Embryonic facial prominence (tissue), 1 donor: ENCODE measurements at regions not wholly inside any gene's neighbourhood (a gene's known extent, or its start where the extent isn't known, plus 50 kb on each side); places are given as distances from the start of the nearest gene placed in this dataset.

Experiments
- DNase-seq: peaks from one replicate; pipeline ENCODE4 v3.0.0-alpha.2; 2016; ENCODE audit errors: extremely low spot score

DNA sequence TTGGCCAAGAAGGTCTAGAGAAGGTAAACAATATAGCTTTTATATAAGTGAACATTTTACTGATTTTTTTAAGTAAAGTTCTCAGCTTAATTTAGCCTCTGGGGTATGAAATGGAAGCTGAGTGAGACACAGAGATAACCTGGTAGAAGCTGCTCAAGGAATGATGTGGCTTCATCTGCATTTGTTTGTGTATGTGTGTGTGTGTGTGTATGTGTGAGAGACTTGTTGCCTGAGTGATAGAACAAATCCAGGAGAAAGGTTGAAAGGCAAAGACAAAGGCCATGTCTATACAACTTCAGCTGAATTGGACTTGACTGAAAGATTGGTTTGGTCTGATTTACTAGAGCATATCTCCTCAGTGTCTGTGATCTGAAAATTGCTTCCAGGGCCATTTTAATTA lies 63.6 kb downstream of the PCDH7 start:
- DNase-seq = no peak

DNA sequence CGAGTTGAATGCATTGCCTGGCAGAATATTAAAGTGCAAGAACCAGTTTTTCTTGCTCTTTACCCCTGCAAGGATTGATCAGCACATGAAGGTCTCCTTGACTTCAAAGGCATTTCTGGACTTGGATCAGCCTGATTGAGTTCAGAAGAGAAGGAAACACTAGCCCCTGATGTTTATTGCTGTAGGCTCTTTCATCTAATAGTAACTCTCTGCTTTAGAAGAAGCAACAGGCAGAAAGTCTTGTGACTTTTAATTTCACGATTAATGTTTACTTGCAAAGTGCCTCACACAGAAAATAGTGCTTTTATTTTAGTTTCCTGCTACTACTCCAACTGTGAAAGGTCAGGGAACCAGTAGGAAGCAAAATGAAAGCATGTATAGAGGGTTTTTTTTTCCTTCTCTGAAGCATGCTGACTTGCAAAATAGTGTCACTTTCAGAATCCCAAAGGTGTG lies 69.1 kb downstream of the PCDH7 start:
- DNase-seq = peak; percentile 14

DNA sequence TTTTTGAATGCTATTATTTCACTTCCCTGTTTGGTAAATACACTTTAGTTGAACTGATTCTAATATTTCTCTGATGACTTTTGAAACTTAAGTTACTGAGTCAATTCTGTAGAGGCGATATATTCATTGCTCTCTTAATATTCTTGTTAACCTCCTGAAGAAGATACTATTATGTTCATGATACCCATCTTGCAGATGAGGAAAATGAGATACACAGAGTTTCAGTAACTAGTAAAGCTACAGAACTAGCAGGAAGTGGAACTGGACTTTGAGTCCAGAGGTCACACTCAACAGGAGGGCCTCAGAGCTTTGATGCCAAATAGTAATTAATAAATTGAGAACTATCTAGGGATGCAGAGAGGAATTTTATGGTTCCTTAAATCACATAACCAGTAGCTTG lies 70.0 kb downstream of the PCDH7 start:
- DNase-seq = no peak

DNA sequence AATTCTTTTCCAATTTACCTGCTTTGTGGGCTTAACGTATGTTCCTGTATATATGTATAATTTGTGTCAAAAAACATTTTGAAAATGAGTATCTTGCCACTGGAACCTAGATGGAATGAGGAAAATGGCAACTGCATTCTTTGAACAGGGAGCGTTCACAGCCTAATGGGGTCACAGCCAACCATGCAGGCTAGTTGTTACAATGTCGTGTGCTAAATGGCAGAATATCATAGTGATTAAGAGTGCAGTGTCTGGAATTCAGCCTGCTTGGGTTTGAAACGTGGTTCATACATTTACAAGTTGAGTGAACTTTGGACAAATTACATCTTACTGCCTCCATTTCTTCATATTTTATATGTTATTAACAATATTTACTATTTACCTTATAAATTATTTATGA lies 70.8 kb downstream of the PCDH7 start:
- DNase-seq = no peak

DNA sequence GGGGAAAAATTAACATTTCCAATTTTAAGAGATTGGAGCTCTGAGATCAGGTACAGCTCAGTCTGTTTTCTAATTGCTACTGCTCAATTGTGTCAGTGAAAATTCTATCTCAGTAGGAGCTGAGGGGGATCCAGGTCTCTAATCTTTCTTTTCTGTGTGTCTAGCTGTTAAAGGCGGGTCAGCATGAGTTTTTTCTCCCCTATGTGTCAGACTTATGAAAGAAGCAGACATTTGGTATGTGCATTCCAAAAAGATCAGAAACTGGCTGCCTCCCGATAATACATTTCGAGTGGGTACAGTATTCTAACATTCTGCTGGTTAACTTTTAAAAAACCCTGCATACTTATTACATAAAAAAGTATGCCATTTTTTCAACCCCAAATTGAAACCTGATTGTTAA lies 72.4 kb downstream of the PCDH7 start:
- DNase-seq = no peak

DNA sequence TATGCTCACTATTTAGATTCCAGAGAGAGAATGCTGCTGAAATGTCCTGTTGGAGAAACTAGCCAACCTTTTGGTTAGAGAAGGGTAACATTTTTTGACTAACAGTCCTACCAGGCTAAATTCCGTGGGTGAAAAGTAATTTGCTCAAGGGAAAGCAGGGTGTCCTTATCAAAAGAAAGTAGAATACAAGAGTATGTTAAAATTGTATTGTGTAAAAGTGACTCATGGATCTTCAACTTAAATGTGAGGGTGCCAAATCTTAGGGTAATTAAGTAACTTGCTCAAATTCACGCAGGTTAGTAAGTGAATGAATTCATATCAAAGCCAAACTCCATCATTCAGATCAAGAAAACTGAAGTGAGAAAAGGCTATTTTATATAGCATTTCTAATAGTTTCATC lies 81.7 kb downstream of the PCDH7 start:
- no peak for DNase-seq

DNA sequence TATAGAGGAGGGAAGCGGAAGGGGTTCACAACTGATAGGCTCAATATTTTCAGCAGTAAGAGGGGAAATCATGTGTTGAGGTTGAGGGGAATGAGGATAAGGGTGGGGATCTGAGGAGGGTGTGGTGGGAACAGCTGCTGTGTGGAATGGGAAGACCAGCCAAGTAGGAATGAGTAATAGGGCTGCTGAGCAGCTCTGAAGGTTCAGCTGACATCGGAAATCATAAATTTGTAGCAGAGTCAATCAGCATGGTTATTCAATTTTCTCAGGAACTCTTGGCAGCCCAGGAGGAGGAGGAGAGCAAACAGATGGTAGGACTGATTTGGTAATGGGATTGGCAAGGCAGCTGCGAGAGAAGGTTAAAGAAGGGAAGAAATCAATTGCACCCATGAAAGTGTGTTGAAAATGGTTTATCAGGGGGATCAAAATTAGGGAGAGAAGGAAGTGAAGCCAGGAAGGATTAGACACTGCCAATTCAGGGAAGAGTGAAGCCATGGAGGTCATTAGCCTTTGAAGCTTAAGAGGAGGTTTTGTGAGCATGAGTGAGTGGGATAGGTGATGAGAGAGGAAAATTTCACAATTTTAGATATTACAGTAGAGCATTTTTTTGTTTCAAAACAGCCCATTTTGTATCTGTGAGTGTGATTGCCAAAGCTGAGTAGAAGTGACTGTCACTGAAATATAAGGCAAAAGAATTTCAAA lies 82.6 kb downstream of the PCDH7 start:
- DNase-seq = no peak

DNA sequence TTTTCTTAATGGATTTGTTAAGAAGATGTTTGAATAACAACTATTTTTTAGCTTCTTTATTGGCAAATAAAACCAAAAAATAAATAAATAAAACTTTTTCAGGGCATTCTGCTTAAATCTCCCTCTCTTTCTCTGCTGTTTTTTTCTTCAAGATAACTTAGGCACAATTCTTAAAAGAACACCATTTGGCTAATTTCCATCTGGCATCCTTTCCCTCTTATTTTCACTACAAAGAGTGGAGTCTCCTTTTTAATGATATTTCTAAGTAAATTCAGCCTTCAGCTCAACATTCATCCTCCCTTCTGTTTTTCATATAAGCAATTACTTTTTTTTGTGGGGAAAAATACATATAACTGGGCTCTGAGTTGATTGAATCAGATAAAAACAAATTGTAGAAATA lies 88.1 kb downstream of the PCDH7 start:
- no peak for DNase-seq

DNA sequence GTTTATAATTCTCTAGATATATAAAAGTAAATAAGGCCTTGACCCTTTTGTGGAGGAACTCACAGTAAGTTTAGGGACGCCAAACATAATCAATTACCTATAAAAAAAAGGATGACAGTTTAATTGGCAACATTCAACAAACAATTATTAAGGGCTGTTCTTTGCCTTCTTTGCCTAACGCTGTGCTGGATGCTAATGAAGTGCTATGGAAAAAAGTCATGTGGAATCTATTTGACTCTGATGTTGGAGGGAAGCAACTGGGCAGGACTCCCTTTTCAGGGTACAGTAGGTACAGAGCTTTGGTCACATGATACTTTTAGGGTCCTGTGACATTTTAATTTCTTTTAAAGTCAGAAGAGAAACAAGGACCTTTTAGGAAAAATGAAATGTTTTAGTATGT lies 91.1 kb downstream of the PCDH7 start:
- DNase-seq = no peak

DNA sequence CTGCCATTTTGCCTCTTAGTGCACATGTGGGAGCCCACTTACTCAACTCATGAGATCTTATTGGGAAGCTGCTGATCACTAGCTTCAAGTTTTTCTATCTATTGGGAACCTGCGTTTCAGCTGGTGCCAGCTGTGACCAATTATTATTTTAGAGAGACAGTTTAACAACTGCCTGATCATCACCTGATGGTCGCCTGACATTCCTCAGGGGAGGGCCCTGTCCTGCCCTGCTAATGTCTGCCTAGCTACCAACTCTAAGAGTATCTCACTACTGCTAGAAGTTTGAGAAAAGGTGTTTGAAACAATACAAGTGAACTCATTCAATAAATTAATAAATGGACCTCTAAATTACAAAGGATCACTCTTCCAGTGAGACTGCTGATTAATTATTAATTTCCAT lies 95.5 kb downstream of the PCDH7 start:
- no peak for DNase-seq

DNA sequence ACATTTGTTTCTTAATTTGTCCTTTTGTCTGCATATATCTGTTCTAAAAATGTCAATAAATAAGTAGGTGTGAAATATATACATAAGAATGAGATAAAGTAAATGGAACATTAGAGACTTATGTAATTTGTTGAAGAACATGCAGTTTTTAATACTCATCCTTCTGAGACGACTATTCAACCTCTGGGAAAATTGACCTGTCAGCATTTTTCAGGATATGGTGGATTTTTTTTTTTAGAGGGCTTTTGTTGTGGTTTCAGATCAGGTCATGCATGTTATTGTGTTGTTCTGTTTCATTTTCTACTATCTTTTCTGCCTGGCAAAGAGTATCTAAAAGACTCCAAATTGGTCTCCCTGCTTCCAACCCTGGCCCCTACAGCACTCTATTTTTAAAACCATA lies 97.3 kb downstream of the PCDH7 start:
- DNase-seq = no peak

DNA sequence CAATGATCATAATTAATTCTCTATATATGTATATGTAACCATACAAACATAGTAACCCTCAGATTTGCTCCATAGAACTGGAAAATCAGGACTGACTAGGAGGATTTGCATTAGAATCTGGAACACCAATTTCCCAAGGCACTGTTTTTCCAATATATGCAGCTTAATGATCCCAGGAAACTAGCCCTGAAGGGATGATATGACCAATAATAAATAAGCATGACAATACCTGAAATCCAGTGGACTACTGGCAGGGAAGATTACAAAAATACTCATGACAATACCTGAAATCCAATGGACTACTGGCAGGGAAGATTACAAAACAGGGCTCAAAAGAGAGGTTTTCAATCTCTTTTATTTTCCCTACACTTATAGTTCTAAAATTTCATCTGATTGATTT lies 98.4 kb downstream of the PCDH7 start:
- DNase-seq = no peak

DNA sequence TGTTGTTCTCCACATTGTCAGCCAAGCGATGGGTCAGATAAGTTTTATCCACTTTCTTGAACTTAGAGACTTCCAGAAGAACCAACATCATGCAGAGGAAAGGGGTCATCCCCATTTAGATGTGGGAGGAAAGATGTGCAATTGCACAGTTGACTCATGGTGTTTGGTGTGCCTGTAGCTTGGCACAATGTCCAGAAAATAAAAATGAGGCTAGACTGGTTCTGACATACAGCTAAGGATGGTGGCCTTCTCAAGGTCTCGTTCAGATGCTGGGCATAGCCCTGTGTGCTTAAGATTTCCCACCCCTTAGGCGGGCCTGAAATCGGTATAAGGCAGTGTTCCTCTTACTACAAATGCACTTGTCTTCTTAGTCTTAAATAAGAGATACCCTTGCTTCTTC lies 101.1 kb downstream of the PCDH7 start:
- no peak for DNase-seq

DNA sequence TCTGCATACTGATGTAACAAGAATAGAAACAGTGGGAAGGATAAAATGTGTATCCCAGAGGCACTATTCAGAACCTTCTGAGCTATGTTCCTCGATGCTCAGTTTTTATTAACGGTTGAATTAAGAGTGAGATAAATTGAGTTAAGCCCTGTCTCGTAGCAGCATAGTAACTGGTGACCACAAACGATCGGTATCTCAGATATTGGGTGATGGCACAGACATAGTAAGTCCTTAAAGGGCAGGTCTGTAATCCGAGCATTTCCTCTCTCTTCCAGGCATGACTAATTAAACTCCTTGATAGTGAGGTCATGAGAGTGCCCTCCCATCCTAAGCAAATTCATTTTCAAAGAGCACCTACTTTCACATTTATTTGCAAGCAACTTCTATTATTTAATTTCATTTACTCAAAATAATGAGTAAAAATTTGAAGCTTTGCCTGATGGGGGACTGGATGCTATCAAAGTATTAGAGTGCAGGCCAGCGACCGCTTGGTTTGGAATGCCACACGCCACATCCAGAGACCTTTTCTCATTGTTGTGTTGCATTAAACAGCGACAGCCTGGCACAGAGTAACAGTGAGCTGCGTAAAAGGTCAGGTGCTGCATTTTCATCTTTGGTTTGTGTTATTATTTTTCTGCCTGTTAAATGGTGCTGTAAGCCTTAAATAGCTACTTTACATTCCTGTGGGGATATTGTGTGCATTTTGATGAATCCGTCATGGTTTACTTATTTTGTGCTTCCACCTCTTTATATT lies 101.9 kb downstream of the PCDH7 start:
- no peak for DNase-seq

DNA sequence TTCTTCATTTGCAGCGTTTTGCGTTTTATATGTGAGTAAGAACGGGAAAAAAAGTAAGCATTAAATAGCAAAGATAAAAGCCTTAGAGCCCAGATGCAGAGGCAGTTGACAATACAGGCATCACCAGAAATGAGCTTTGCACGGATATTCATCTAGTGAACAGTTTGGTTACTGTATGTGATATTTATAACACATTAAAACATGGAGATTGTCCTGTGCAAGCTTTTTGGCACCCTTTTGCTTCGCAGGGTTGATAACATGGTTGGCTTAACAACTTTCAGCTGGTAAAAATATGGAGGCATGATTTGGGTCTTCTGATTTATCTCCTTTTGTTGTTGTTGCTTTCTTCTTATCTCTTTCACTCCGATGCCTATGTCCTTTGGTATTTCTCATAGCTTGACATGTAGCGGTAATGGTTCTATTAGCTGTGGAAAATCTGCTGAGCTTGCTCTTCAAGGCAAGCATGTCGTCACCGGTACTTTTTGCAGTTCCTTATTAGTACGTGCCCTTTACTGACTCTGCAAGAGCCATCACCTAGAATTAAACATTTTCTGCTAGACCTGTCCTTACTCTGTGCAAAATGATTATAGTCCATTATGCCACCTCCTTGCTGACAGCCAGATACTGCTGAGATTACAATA lies 102.9 kb downstream of the PCDH7 start:
- DNase-seq = no peak

DNA sequence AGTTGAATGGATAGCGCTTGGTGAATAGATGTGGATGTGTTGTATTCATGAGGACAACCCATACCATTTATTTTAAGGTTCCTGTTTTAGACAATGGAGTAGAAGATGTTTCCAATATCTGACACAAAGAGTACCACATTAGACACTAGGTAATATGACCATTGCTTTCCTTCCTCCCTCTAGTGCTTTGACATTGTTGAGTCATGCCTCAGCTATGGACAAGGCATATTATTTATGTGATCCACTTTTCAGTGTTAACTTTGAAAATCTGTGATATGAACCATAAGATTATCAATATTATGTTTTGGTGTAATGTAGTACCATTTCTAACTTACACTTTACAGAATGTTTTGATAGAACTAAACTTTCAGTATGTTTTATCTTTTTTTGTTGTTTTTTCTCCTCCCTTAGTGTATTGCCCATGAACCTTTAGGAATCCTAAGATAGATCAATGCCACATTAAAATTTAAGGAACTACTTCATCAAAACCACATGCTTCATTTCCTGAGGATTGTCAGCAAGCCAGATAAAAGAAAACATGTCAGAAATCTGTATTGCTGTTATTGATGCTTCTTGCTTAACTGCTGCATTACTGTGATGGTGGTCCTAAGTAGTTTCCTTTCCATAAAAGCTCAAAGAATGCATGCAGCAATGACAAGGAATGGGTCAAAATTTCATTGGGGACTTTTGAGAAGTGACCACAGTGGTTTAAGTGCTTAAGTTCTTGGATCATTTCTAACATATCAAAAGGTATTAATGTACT lies 105.0 kb downstream of the PCDH7 start:
- DNase-seq = no peak

DNA sequence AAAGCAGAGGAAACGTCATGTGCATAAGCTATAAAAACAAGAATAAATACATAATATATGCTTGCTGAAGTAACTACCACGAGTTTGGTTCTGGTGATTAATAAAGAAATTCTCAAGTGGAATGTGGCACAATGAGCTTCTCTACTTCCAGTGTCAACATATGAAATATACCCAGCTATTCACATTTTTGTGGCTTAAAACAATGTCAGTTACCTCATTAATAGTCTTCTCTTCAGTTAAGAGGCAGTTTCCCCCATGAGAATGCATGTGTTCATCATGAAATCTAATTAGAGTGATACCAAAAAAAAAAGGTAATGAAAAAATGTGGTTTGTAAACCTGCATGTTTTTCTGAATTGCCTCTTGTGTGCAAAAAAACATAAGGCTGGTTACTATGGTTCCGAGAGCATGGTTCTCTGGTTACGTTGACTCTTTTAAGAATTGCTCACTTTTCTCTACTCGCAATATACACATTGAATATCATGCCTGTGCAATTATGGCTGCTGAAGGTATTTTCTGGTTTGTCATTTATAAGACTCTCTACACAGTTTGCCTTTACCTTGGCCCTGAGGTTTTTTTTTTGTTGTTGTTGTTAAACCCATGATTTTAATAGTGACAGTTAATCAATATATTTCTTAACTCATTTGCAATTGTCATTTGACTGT lies 108.2 kb downstream of the PCDH7 start:
- DNase-seq = no peak

DNA sequence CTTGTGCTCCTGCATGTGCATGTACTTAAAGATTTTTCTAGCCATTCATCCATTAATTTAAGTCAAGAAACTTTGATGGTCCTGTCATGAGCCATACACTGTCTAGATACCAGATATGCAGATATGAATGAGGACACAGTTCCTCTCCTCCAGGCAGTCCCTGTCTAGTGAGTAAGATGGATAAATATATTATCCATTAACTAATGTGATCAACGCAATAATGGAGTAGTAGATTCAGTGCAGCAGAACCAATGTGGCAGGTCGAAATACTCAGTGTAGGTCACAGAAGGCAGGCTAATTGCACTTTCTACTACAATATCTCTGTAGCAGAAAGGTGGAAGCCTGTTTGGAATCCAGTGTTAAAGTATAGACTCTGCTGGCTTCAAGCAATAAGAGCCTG lies 112.5 kb downstream of the PCDH7 start:
- DNase-seq = no peak

DNA sequence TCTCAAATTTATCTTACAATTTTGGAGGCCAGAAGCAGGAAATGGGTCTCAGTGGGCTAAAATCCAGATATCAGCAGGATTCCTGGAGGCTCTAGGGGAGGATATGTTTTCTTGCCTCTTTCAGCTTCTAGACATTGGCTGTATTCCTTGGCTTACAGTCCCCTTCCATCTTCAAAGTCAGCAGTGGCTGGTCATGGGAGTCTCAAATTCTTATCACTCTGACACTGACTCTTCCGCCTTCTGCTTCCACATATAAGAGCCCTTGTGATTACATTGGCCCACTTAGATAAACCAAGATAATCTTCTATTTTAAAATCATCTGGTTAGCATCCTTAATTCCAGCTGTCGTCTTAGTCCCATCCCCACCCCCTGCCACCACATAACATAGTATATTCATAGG lies 113.0 kb downstream of the PCDH7 start:
- DNase-seq = no peak

DNA sequence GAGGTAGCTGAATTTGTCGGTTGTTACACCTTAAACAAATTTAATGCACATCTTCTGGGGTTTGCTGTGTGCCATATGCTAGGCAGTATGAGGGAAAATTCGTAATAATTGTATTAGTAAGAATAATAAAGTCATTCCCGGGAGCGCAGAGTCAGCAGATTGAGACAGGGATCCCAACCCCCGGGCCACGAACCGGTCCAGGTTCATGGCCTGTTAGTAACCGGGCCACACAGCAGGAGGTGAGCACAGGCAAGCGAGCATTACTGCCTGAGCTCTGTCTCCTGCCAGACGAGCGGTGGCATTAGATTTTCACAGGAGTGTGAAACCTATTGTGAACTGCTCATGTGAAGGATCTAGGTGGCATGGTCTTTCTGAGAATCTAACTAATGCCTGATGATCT lies 114.9 kb downstream of the PCDH7 start:
- no peak for DNase-seq

DNA sequence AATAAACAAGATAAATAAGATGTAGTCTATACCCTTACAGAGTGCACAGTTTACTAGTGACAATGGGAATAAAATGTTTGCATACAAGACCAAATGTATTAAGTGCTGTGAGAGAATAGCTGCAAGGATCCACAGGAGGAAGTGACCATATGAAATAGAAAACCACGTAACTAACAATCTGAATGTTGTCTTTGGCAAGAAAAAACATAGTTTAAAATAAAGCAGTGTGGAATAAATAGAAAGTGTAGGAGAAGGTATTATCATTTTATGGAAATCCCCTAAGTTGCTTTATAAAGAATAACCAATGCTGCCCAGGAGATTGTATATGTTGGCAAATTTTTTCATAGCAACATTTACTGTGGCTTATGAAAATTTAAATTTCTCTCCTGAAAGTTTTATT lies 116.1 kb downstream of the PCDH7 start:
- no peak for DNase-seq

DNA sequence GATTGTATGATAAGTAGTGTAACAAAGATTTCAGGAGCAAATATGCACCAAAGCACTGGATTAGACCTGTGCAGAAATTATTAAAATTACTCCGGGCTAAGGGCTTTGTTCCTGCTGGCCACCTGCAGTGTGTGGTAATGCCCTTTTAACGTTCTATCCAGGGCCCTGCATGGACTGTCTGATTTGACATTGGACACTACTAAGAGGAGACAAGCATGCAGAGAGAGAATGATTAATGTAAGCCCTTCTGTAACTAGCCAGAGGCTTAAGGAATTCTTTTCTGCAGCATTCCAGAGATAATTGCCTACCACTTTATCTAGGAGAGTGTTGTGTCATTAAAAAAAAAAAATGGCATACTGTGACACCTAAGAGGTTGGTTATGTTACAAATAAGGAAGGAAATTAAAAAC lies 117.0 kb downstream of the PCDH7 start:
- no peak for DNase-seq
